GM18502 (cell line): ENCODE measurements at regions not wholly inside any gene's neighbourhood (a gene's known extent, or its start where the extent isn't known, plus 50 kb on each side); places are given as distances from the start of the nearest gene placed in this dataset.
"Not testable (repeated sequence)": the region's sequence is repeated elsewhere in the genome, so short reads cannot be mapped to it uniquely, and the experiment has no call there.

ENCODE experiments used
- ATAC-seq: cut with Tn5 transposase; IDR thresholded peaks from one replicate; pipeline ENCODE4 v1.9.1; 2021; ENCODE audit warnings: mild to moderate bottlenecking; ENCODE audit not compliant: unreplicated experiment, poor library complexity

- ATAC-seq: no peak
Measured at GRCh38 chr6:86629123-86629522, 308.2 kb upstream of the HTR1E start.

GRCh38 chr6:86619428-86619827 lies 317.9 kb upstream of the HTR1E start:
- no peak for ATAC-seq

GRCh38 chr6:86615299-86615698 lies 322.0 kb upstream of the HTR1E start:
- ATAC-seq: no peak

- no peak for ATAC-seq
Measured at GRCh38 chr6:86609549-86610388, 327.6 kb upstream of the HTR1E start.

GRCh38 chr6:86603364-86603763 lies 334.0 kb upstream of the HTR1E start:
- ATAC-seq: not testable (repeated sequence)

- ATAC-seq: not testable (repeated sequence)
Measured at GRCh38 chr6:86602093-86602492, 335.2 kb upstream of the HTR1E start.

- ATAC-seq: not testable (repeated sequence)
Measured at GRCh38 chr6:86598969-86599368, 338.4 kb upstream of the HTR1E start.

- ATAC-seq: no peak
Measured at GRCh38 chr6:86595641-86596040, 341.7 kb upstream of the HTR1E start.

- ATAC-seq: no peak
Measured at GRCh38 chr6:86586195-86586594, 351.1 kb upstream of the HTR1E start.

GRCh38 chr6:86581833-86582232 lies 355.5 kb upstream of the HTR1E start:
- no peak for ATAC-seq

GRCh38 chr6:86563197-86563596 lies 374.1 kb upstream of the HTR1E start:
- no peak for ATAC-seq

GRCh38 chr6:86558318-86558717 lies 379.0 kb upstream of the HTR1E start:
- no peak for ATAC-seq

- no peak for ATAC-seq
Measured at GRCh38 chr6:86537292-86537861, 400.0 kb upstream of the HTR1E start.

- ATAC-seq: no peak
Measured at GRCh38 chr6:86536121-86536520, 401.2 kb upstream of the HTR1E start.

GRCh38 chr6:86535100-86535499 lies 402.2 kb upstream of the HTR1E start:
- no peak for ATAC-seq

- no peak for ATAC-seq
Measured at GRCh38 chr6:86529635-86530034, 407.7 kb upstream of the HTR1E start.

GRCh38 chr6:86526238-86526637 lies 411.1 kb upstream of the HTR1E start:
- no peak for ATAC-seq

- no peak for ATAC-seq
Measured at GRCh38 chr6:86516087-86516486, 421.2 kb upstream of the HTR1E start.

GRCh38 chr6:86511962-86512361 lies 425.4 kb upstream of the HTR1E start:
- ATAC-seq: no peak

- no peak for ATAC-seq
Measured at GRCh38 chr6:86508230-86508629, 429.1 kb upstream of the HTR1E start.

GRCh38 chr6:86502497-86502896 lies 434.8 kb upstream of the HTR1E start:
- no peak for ATAC-seq

- ATAC-seq: no peak
Measured at GRCh38 chr6:86500035-86500434, 437.3 kb upstream of the HTR1E start.
